GM18867 (cell line): ENCODE measurements at regions not wholly inside any gene's neighbourhood (a gene's known extent, or its start where the extent isn't known, plus 50 kb on each side); places are given as distances from the start of the nearest gene placed in this dataset.

Experiments used
- ATAC-seq: cut with Tn5 transposase; IDR thresholded peaks from one replicate; pipeline ENCODE4 v1.9.1; 2021; ENCODE audit warnings: mild to moderate bottlenecking, moderate library complexity; ENCODE audit not compliant: unreplicated experiment

- ATAC-seq = no peak
These were observed 153.4 kb downstream of the SALL1 start for GRCh38 chr16:50997679-50998078.

- ATAC-seq = no peak
These were observed 154.3 kb downstream of the SALL1 start for GRCh38 chr16:50996830-50997186.

GRCh38 chr16:50996166-50996829, 154.8 kb downstream of the SALL1 start:
- no peak for ATAC-seq

GRCh38 chr16:50994995-50995394, 156.1 kb downstream of the SALL1 start:
- no peak for ATAC-seq

GRCh38 chr16:50992350-50993032, 158.6 kb downstream of the SALL1 start:
- no peak for ATAC-seq

DNA sequence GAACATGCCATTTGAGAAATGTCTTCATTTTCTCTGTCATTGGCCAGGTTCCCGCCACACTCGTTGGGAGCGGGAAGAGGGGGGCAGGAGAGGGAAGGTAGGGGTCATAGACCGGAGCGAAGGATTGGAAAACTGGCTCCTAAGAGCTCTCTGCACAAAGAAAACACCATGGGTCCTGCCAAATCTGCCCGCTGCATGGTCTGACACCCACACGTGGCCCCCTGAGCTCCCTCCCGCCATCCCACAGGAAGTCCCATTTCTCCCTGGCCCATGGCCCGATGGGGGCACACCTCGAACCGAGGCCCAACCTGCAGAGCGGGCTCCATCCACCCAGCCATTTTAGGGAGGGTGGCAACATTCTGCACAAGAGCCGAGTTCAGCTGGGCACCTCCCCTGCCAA, 159.6 kb downstream of the SALL1 start:
- no peak for ATAC-seq

DNA sequence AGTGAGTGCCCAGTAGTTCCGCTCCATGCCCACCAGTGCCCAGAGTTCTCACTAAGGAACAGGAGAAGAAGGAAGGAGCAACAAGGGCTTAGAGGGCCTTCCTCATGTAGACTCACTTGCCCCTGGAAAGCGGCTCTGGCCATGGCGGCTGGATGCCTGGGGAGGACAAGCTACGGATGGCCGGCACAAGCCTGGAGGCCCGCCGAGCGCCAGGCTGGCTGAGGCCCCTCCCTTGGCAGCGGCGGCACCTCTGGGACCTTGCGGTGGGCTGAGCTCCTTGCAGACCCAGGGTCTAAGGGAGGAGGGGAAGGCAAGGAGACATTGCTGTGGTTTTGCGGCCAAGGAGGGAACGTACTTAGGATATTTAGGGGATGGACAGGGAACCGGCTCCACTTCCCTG, 160.1 kb downstream of the SALL1 start:
- no peak for ATAC-seq

DNA sequence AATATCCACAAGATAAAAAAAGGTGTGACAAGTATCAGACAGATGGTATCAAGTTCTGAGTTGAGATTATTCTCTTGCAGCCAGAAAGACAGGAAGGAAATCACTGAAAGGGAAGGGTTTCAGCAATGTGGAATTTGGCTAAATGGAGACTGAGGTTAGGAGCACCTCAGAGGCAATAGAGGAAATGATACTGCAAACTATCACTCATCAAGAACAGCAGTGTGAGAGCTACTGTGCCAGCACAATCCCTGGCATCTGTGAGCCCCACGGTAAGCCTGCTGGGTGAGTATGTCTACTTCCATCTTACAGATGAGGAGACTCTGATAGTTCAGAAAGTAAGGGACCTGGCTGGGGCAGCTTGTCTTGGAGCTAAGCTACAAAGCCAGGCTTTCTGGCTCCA, 162.0 kb downstream of the SALL1 start:
- no peak for ATAC-seq

GRCh38 chr16:50988441-50988840, 162.6 kb downstream of the SALL1 start:
- no peak for ATAC-seq

GRCh38 chr16:50986453-50986852, 164.6 kb downstream of the SALL1 start:
- ATAC-seq = no peak

- no peak for ATAC-seq
These were observed 165.3 kb downstream of the SALL1 start for GRCh38 chr16:50985733-50986132.

- ATAC-seq = no peak
These were observed 166.4 kb downstream of the SALL1 start for GRCh38 chr16:50984688-50985087.

GRCh38 chr16:50982808-50983207, 168.3 kb downstream of the SALL1 start:
- ATAC-seq = no peak

DNA sequence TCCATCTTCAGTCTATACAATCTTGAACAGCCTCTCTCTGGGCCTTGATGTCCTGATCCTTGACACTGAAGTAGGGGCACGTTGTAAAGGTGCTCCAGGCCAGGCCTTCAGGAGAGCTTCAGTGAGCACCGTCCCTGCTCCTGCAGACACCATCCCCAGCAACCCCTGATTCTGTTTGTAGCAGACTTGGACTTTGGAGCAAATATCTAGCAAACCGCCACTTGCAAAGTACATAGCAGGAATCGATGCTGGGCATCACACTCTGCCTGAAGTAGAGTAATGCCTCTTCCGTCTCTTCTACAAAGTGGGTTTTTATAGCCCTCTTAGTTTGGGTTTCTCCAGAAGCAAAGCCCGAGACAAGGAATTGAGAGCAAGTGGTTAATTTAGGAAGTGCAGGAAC, 169.1 kb downstream of the SALL1 start:
- ATAC-seq = no peak

DNA sequence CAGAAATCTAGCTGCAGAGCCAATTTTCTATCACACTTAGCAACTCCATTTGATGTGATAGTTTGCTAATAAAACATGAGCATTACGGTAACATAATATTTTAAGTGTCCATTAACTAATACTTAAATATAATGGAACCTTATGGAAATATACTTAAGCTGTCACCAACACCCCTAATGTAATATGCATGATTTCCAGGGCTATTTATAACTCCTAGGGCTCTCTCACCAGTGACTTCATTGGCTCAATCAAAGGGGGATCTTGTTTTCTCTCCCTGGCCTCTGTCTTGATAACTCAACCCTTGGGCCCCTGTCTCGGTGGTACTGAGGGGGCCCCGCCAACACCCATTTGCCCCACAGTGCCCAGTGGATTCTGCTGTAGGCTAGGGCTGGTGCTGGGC, 170.4 kb downstream of the SALL1 start:
- no peak for ATAC-seq

DNA sequence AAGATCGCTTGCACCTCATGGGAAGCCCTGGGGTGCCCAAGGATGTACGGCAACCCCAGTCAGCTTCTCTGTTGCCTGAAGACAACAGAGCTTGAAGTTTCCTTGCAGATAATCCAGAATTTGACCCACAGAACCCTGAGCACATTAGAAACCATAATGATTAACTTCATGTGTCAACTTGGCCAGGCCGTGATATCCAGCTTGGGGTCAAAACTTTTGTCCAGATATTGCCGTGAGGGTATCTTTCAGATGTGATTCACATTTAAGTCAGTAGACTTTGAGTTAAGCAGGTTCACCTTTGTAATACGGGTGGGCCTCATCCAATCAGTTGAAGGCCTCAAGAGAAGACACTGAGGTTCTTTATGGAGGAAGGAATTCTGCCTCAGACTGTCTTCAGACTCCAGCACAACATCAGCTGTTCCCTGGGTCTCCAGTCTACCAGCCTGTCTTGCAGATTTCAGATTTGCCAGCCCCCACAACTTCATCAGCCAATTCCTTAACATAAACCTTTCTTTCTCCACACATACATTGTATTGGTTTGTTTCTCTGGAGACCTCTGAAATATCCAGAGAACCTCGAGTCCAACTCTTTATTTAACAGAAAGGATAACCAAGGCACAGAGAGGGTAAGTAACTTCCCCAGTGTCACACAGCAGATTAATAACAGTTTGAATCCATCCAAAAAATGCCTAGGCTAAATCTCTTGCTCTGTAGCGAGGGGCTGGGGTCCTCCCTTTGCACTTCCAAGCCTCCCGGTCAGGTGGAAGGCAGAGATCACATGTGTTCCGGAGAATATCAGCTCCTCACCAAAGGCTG, 171.1 kb downstream of the SALL1 start:
- no peak for ATAC-seq

GRCh38 chr16:50977138-50977537, 173.9 kb downstream of the SALL1 start:
- ATAC-seq = no peak

DNA sequence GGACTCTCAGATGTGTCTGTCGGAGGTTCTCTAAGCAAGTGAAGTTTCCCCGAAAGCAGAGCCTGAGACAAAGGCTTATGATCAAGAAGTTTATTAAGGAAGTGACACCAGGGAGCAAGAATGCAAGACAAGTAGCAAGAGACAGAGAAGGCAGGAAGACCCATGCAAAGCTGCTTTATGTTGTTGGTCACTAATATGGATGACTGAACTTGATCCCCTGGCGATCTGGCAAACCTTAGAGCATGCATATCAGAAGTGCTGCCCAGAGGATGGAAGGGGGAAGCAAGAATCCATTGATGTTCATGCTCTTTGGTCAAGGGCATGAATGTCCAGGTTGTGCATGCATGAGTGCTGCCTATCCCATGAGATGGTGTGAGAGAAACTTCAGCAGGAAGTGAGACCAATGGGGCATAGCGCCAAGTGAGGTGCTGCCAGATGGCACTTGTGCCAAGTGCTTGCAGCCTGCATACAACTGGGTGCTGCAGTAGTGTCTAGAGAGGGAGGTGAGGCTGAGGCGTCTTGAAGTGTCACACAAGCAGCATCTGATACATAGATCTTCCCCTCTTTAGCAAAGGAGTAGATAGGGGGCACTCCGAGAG, 176.5 kb downstream of the SALL1 start:
- ATAC-seq = no peak

DNA sequence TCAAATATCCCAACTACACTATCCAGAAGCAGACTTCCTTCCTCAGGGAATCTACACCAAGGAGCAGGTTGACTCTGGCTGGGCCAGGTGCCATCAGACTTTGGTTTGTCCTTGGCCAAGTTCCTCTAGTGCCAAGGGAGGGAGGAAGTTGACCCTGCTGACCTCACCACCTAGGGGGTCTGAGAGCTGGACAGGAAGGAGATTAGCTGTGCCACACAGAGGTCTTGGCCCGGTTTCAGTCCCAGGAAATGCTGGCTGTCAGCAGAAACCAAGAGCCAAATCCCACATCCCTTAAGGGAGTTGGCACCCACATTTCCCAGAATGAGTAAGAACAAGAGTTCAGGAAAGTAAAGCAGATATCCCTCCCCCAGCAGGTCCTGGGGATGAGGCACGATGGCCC, 178.2 kb downstream of the SALL1 start:
- no peak for ATAC-seq

DNA sequence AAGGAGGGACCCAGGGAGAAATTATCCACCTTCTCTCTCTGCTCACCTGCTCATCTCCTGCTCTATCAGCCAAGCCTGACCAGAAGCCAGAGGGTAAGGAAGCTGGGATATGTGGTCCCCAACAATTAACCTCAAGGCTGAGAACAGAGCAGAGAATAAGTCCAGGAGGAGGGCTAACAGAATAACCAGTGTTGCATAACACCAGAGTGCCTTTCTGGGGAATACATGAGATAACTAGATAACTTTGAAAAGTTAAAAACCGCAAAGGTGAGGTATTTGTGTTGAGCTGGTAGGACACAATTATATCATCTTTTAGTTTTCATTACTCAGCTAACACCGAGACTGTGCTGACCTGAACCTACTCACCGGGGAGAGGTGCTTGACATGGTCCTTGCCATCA, 180.8 kb downstream of the SALL1 start:
- no peak for ATAC-seq

GRCh38 chr16:50967827-50968612, 183.1 kb downstream of the SALL1 start:
- peak; percentile 88 for ATAC-seq
